Natural killer cell (primary cell): ENCODE measurements at regions not wholly inside any gene's neighbourhood (a gene's known extent, or its start where the extent isn't known, plus 50 kb on each side); places are given as distances from the start of the nearest gene placed in this dataset.

ENCODE experiments used
- ATAC-seq, 3 donors: fragments of 150-1000 bp in 2 of 3; fragments of 200-7000 bp in 1 of 3; cut with Tn5 transposase; 1 replicate in 1 of 3; 2 replicates in 2 of 3; pipeline ENCODE4 v1.10.0; 2021; ENCODE audit warnings: mild to moderate bottlenecking in 2 of 3, moderate library complexity in 2 of 3
- DNase-seq, 2 donors: peaks; one replicate each; pipeline versions ENCODE4 v3.0.0 to v3.0.0-alpha.2; 2013 to 2021; ENCODE audit warnings: mixed read lengths in 1 of 2
- H3K27ac ChIP-seq: one replicate; pipeline ENCODE4 v1.5.1; 2013; ENCODE audit warnings: mild to moderate bottlenecking, low read length
- H3K27me3 ChIP-seq: one replicate; pipeline ENCODE4 v1.6.1; 2013; ENCODE audit warnings: low read length; ENCODE audit not compliant: control insufficient read depth, insufficient read depth
- H3K36me3 ChIP-seq: one replicate; pipeline ENCODE4 v1.6.1; 2013; ENCODE audit warnings: low read length; ENCODE audit not compliant: control insufficient read depth, insufficient read depth
- H3K4me1 ChIP-seq: one replicate; pipeline ENCODE4 v1.6.1; 2013; ENCODE audit warnings: low read length; ENCODE audit not compliant: control insufficient read depth, insufficient read depth
- H3K4me3 ChIP-seq: one replicate; pipeline ENCODE4 v1.5.1; 2013; ENCODE audit warnings: low read length
- H3K9me3 ChIP-seq: one replicate; pipeline ENCODE4 v1.6.1; 2013; ENCODE audit warnings: low read length; ENCODE audit not compliant: control insufficient read depth, insufficient read depth
- H3K27ac Mint-ChIP-seq, 2 donors: one replicate each; pipeline ENCODE4 v1.8.0; 2022; ENCODE audit warnings: mild to moderate bottlenecking in 2 of 2, mixed read lengths in 2 of 2, moderate library complexity in 1 of 2
- H3K27me3 Mint-ChIP-seq, 2 donors: one replicate each; pipeline ENCODE4 v1.8.0; 2022; ENCODE audit warnings: low read depth in 2 of 2, mixed read lengths in 2 of 2
- H3K36me3 Mint-ChIP-seq: one replicate; pipeline ENCODE4 v1.8.0; 2022; ENCODE audit warnings: mixed read lengths
- H3K4me1 Mint-ChIP-seq, 2 donors: one replicate each; pipeline ENCODE4 v1.8.0; 2022; ENCODE audit warnings: mixed read lengths in 2 of 2
- H3K4me3 Mint-ChIP-seq: one replicate; pipeline ENCODE4 v1.8.0; 2022; ENCODE audit warnings: mild to moderate bottlenecking, moderate library complexity, mixed read lengths
- H3K9me3 Mint-ChIP-seq, 2 donors: one replicate each; pipeline ENCODE4 v1.8.0; 2022; ENCODE audit warnings: mixed read lengths in 2 of 2
- WGBS: methylation state at CpG from one replicate; pipeline ENCODE4 v1.1.7; 2013; ENCODE audit warnings: missing lambda C conversion rate; ENCODE audit not compliant: insufficient coverage; 5-methylcytosine and 5-hydroxymethylcytosine counted together
- intact Hi-C: fragments of 100-400 bp; cut with micrococcal nuclease; formaldehyde crosslinking; loops from one replicate; pipeline ENCODE4 v1.14.2; 2022
- TF ChIP-seq, protein P1 (sequence below): fragments of 200-600 bp; IDR thresholded peaks from one replicate; pipeline ENCODE4 v1.8.0; 2022; ENCODE audit warnings: antibody characterized with exemption

DNA sequence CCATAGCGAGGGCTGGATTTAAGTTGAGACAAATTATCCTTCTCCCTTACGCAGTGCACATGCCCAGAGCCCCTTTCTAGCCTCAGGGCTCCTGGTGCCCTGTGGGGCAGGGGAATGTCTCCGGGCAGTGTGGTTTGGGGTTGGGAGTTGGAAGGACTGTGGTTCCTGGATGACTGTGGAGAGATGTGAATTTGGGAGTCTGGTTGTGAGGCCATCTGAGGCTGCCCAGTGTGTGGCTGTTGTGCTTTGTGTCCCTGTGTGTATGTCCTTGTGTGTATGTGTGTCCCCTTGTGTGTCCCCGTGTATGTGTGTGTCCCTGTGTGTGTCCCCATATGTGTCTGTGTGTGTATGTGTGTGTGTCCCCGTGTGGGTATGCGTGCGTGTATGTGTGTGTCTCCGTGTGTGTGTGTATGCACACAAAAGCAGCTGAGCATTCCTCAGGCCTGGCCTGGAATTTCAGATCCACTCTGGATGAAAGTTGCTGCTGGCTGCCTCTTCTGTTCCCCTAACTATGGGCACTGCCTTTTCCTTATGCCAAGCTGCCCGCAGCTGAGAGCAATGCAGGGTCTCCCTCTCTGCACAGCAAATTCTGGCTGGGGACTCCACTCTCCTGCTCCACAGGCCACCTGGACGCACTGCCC is 65.4 kb downstream of the UBIAD1 start:
- Mint-ChIP-seq H3K4me1 (peaks cover 32 to 48% of the 10 kb centered on the region in 2 donors), H3K4me3 (no peak overlapping the region), H3K27ac (peak overlapping the region in 1 of 2 donors; percentile 42), H3K9me3 (no peaks in the 10 kb centered on the region), H3K27me3 (peaks cover 6 to 11% of the 10 kb centered on the region in 2 donors), H3K36me3 (no peaks in the 10 kb centered on the region)
- Histone ChIP-seq H3K27ac (no peak overlapping the region), H3K4me3 (no peak overlapping the region), H3K36me3 (no peaks in the 10 kb centered on the region), H3K4me1 (peaks cover 38% of the 10 kb centered on the region), H3K9me3 (no peaks in the 10 kb centered on the region), H3K27me3 (no peaks in the 10 kb centered on the region)
- TF ChIP-seq, protein P1, sequence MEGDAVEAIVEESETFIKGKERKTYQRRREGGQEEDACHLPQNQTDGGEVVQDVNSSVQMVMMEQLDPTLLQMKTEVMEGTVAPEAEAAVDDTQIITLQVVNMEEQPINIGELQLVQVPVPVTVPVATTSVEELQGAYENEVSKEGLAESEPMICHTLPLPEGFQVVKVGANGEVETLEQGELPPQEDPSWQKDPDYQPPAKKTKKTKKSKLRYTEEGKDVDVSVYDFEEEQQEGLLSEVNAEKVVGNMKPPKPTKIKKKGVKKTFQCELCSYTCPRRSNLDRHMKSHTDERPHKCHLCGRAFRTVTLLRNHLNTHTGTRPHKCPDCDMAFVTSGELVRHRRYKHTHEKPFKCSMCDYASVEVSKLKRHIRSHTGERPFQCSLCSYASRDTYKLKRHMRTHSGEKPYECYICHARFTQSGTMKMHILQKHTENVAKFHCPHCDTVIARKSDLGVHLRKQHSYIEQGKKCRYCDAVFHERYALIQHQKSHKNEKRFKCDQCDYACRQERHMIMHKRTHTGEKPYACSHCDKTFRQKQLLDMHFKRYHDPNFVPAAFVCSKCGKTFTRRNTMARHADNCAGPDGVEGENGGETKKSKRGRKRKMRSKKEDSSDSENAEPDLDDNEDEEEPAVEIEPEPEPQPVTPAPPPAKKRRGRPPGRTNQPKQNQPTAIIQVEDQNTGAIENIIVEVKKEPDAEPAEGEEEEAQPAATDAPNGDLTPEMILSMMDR = no peak
- intact Hi-C loops = loop anchor here (5.0 kb wide), 2 partner anchors 139 to 304 kb away; partner anchors contain the start of gene DISP3
- no peak for ATAC-seq
- no peak for DNase-seq
- WGBS = 91% methylated on average over 10 of the region's 10 CpGs

DNA sequence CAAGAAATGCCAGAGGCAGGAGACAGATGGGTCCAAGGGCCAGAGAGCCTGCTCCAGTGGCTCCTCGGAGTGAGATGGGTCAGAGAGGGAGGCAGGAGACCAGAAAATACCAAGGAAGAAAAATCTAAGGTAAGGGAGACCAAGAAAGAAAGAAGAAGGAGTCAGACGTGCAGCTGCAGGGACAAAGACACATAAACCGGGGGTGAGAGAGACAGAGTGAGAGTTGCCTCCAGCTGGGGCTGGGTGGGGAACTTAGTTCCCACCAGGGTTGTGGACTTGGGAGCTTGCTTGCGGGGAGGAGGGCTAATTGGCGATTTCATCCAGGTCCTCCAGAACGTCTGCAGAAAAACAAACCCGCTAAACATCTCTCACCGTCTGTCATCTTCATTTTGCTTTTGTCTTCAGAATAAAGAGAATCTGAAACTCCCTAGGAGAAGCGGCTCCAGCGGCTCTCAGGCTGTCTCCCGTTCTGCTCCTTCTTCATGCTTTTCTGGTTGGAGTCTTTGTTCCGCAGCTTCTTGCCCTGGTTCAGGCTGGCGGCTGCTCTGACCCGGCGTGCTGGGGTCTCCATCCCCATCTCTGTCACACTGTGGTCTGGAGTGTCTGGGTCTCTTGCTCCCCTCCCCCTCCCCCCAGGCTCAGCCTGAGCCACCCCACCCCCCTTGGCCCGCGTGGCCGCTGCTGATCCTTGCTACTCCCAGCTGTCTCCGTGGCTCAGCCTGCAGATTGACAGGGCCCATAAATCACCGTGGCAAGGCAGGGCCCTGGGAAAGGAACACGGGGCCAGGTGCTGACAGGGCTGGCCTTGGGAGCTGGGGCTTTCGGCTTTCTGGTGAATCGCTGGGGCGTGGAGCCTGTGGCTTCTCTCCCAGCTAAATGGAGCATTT is 66.6 kb downstream of the UBIAD1 start:
- no peaks in the 10 kb centered on the region for H3K36me3 ChIP-seq
- H3K36me3 Mint-ChIP-seq = no peaks in the 10 kb centered on the region
- no peaks in the 10 kb centered on the region for H3K27me3 ChIP-seq
- H3K9me3 Mint-ChIP-seq = no peaks in the 10 kb centered on the region
- no peak overlapping the region for H3K4me3 Mint-ChIP-seq
- TF ChIP-seq, protein P1 = no peak
- ATAC-seq = no peak
- no peak overlapping the region for H3K27ac ChIP-seq
- peaks cover 6 to 11% of the 10 kb centered on the region in 2 donors for H3K27me3 Mint-ChIP-seq
- no peaks in the 10 kb centered on the region for H3K9me3 ChIP-seq
- H3K27ac Mint-ChIP-seq = no peak overlapping the region
- peaks cover 30 to 39% of the 10 kb centered on the region in 2 donors for H3K4me1 Mint-ChIP-seq
- no peak for DNase-seq
- intact Hi-C loops = loop anchor here (5.0 kb wide), 2 partner anchors 138 to 303 kb away; partner anchors contain the start of gene DISP3
- 25% methylated on average over 24 of the region's 24 CpGs for WGBS
- H3K4me3 ChIP-seq = no peak overlapping the region
- H3K4me1 ChIP-seq = peaks cover 26% of the 10 kb centered on the region

DNA sequence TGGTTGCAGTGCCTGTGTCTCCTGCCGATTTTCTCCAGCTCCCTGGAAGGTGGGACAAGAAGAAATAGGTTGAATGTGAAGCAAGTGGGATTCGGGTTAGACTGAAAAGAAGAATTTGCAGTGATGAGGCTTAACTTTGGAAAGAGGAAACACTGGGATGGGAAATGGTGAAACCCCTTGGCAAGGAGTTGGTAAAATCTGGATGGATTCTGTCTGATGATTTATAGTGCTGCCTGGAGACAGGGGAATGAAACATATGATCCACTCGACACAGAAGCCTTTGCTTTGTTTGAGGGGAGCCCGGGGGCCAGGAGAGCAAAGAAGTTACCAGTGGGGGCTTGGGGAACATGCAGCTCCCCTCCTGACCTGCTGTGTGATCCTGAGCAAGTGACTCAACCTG is 67.2 kb downstream of the UBIAD1 start:
- Histone ChIP-seq H3K36me3 (no peaks in the 10 kb centered on the region), H3K4me1 (peaks cover 20% of the 10 kb centered on the region), H3K27ac (no peak overlapping the region), H3K4me3 (no peak overlapping the region), H3K9me3 (no peaks in the 10 kb centered on the region), H3K27me3 (no peaks in the 10 kb centered on the region)
- no peak overlapping the region for H3K27ac Mint-ChIP-seq
- TF ChIP-seq, protein P1 = no peak
- H3K27me3 Mint-ChIP-seq = peaks cover 6 to 11% of the 10 kb centered on the region in 2 donors
- WGBS = 36% methylated on average over 4 of the region's 4 CpGs
- ATAC-seq (no peak), DNase-seq (no peak)
- no peaks in the 10 kb centered on the region for H3K9me3 Mint-ChIP-seq
- no peak overlapping the region for H3K4me3 Mint-ChIP-seq
- intact Hi-C loops = no loop called here
- peaks cover 26 to 33% of the 10 kb centered on the region in 2 donors for H3K4me1 Mint-ChIP-seq
- no peaks in the 10 kb centered on the region for H3K36me3 Mint-ChIP-seq
